HEK293T (cell line): ENCODE measurements at regions not wholly inside any gene's neighbourhood (a gene's known extent, or its start where the extent isn't known, plus 50 kb on each side); places are given as distances from the start of the nearest gene placed in this dataset.
"Not testable (repeated sequence)": the region's sequence is repeated elsewhere in the genome, so short reads cannot be mapped to it uniquely, and the experiment has no call there.

Experiments used
- ARNT ChIP-seq: fragments of 450-650 bp; IDR thresholded peaks from 2 replicates; pipeline ENCODE4 v1.6.1; 2017; ENCODE audit warnings: mild to moderate bottlenecking
- BHLHE40 ChIP-seq: fragments of 450-650 bp; IDR thresholded peaks from 2 replicates; pipeline ENCODE4 v1.6.1; 2016; ENCODE audit warnings: mild to moderate bottlenecking, moderate library complexity, borderline replicate concordance
- FOXM1 ChIP-seq: fragments of 450-650 bp; IDR thresholded peaks from 2 replicates; pipeline ENCODE4 v1.6.1; 2017; ENCODE audit warnings: mild to moderate bottlenecking, borderline replicate concordance

GRCh38 chr3:87538722-87539121 is 262.3 kb upstream of the POU1F1 start:
- TF ChIP-seq ARNT, FOXM1, BHLHE40: not testable (repeated sequence)
